GM19351 (cell line): ENCODE measurements at regions not wholly inside any gene's neighbourhood (a gene's known extent, or its start where the extent isn't known, plus 50 kb on each side); places are given as distances from the start of the nearest gene placed in this dataset.

ENCODE experiments used
- ATAC-seq: cut with Tn5 transposase; IDR thresholded peaks from one replicate; pipeline ENCODE4 v1.9.1; 2021; ENCODE audit warnings: mild to moderate bottlenecking, moderate library complexity; ENCODE audit not compliant: unreplicated experiment

DNA sequence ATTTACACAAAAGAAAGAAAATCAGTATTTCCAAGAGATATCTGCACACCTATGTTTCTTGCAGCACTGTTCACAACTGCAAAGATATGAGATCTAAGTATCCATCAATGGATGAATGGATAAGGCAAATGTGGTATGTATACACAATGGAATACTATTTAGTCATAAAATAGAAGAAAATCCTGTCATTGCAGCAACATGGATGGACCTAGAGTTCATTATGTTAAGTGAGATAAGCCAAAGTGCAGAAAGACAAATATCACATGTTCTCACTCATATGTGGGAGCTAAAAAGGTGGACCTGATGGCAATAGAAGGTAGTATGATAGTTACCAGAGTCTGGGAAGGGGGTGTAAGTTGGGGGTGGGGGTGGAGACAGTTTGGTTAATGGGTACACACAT is 1171.6 kb downstream of the SORCS1 start:
- no peak for ATAC-seq

GRCh38 chr10:105990529-105990928 is 1174.0 kb downstream of the SORCS1 start:
- no peak for ATAC-seq

- ATAC-seq, result no peak
Observed at GRCh38 chr10:105989995-105990394, 1174.5 kb downstream of the SORCS1 start.

DNA sequence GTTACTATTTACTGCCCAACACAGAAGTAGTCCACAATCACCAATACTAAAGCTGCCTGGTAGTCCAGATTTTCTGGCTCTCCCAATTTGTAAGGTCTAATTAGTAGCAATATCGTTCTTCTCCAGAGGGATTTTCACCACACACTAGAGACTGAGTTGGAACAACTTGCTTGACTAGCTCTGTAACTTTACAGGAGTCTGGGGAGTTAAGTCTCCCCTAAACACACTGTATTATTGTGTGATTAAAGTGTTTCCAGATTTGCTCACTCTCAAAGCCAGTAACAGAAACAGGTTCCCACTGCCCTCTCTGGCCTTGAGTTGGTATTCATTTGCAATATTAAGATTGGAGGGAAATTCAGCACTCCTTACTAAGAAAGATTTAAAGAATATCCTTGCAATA is 1175.7 kb downstream of the SORCS1 start:
- no peak for ATAC-seq

DNA sequence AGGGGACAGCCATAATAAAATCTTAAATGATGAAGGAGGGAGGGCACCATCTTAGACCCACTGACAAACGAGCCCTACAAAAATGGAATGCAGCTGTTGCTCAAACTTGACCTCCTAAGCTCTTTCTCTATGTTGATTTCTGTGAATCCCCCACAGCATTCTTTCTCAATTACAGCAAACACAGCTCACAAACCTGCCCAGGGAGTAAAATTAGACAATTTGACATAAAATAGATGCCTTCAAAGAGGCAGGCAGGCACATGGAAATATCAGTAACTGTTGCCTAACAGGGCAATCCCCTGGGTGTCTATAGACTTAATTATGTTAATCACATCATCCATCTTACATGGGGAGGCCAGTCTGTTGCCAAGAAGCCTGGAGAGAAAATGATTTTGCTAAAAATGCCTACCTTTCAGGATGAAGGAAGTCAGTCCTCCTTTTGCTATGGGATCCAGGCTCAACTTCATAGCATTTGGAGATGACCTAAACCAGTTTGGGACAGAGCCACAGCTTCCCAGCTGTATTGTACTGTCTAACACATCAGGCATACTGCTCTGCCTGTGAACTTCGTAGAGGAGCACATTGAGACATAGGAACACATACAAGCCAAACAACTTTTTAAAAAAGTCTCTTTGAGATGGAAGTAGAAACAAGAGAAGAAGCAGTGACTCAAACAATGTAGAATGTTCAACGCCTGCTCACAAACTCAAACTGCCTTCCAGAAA is 1177.4 kb downstream of the SORCS1 start:
- no peak for ATAC-seq

- no peak for ATAC-seq
Observed at GRCh38 chr10:105986486-105986885, 1178.0 kb downstream of the SORCS1 start.

DNA sequence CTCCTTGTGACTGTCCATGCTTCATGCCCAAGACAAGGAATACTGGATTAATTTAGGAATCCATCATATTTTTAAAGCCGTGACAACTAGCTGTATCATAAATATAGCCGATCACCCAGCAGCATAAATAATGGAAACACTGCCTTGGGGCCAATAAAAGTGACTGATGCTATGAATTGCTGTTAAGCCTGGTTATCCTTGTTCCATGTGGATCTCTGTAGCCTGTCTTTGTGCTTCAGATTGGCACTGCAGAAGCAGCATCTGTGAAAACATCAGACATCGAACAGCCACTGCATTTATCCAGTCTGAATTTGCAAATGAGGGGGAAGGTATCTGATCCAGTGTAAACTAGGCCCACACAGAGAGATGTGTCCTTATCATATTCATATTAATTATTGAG is 1181.8 kb downstream of the SORCS1 start:
- ATAC-seq, result no peak

- no peak for ATAC-seq
Observed at GRCh38 chr10:105981679-105982078, 1182.8 kb downstream of the SORCS1 start.

DNA sequence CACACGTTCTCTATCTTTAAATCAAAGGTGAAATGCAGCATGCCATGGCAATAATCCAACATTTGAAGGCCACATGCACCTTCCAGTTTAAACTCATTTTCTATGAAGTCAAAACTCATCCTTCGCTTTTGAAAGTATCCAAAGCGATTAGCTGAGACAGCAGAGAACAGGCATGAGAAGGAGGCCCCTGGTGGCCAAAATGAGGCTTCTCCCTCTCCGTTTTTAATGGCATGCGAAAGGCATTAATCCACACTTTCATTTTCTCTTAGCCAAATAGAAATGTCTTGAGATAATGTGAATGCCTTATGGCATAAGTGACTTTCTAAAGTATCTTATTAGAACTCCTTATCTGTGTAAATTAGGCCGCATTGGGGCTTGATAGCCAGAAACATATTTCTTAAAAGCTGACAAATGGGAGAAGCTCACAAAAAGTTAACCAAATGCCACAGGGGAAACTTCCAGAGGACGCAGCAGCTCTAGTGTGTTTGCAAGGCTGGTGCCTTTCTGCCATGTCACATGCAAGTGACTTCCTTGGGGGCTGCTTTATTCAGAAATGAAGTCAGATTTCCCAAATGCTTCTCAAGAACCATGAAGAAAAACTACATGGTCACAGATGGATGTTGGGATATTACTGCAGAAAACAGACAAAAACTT is 1189.6 kb downstream of the SORCS1 start:
- no peak for ATAC-seq

- no peak for ATAC-seq
Observed at GRCh38 chr10:105973902-105974301, 1190.6 kb downstream of the SORCS1 start.

DNA sequence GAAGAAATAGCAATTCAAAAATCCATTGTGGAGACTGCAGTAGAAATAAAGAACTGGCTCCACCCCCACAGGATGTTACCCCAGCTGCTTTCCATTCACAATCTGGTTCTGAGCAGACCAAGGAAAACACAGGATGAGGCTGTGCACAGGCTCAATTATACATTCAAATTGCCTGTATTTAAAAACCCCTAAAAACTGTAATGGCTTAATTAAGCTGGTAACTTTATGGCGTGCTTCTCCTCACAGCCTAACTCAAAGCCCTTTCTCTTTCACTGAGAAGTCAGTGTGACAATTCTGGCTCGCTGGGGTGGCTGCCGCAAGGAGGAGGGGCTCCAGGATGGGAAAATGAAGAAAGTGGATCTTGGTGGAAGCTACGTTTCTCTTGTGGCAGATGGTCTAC is 1191.1 kb downstream of the SORCS1 start:
- no peak for ATAC-seq

DNA sequence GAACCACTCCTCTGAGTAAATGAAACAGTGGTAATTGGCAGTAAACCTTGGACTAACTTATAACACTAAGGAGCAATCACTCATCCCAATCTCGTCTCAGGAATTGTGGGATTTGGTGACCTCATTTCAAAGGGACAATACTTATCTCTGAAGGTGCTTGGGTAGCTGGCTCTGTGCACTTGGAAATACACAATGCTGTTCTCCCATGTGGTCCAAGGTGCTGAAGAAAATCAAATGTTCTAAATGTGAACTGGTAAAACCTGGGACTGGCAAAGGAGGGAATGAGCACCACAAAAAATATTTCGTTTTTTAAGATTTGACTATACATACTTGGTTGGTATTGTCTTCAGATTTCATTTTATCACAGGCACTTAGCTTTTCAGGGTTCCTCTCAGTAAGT is 1193.0 kb downstream of the SORCS1 start:
- ATAC-seq, result no peak

- ATAC-seq, result no peak
Observed at GRCh38 chr10:105969884-105970377, 1194.6 kb downstream of the SORCS1 start.

GRCh38 chr10:105968666-105969065 is 1195.8 kb downstream of the SORCS1 start:
- ATAC-seq, result no peak

GRCh38 chr10:105967256-105967655 is 1197.2 kb downstream of the SORCS1 start:
- no peak for ATAC-seq

DNA sequence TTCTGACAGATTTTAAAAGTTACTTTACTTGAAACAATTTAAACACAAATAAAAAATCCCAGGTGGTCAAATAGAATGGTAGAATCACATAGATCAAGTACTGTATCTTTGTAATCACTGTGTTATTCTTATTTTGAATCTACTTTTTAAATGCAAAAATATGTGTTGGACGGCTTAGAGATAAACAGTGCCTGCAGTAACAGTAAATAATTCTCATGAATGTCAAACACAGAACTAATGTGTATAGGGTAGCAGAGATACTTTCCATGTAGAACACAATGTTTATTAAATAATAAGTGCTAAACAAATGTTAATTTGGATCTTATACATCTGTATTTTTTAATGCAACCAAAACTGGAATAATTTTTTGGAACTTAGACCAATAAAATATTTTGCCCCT is 1199.4 kb downstream of the SORCS1 start:
- ATAC-seq, result no peak

DNA sequence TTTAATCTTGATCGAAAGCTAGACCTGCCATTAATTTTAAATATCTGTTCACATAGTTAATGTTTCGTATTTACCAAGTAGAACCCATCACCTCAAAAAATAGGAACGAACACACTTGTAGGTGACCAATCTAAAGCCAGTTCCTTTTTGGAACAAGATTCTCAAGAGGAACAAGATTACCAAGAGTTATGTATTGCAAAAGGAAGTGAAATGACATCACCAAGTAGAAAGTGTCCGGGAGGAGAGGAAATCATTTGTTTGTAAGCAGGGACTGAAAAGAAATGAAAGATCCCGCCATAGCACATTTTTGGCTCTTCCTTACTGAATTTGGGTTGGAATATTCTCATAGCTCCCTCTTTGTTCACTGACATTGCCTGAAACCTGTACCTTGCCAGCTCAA is 1200.5 kb downstream of the SORCS1 start:
- ATAC-seq, result no peak

- ATAC-seq, result no peak
Observed at GRCh38 chr10:105963334-105963884, 1201.1 kb downstream of the SORCS1 start.

DNA sequence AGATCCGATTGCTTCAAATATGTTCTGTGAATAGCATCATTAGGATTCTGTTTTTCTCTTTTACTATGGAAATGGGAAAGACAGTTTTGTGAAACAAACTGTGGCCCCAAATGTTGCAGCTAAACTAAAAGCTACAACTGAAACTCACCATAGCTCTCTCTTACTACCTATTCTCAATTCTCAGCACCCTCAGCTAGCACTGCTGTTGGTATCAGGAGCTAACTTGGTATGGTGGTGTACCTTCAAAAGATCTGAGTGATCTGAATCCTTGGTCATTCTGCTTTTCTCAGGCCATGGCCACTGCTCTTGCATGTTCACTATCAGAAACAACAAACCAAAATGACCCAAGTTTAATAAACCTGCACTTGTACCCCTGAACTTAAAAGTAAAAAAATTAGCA is 1208.0 kb downstream of the SORCS1 start:
- ATAC-seq, result no peak

DNA sequence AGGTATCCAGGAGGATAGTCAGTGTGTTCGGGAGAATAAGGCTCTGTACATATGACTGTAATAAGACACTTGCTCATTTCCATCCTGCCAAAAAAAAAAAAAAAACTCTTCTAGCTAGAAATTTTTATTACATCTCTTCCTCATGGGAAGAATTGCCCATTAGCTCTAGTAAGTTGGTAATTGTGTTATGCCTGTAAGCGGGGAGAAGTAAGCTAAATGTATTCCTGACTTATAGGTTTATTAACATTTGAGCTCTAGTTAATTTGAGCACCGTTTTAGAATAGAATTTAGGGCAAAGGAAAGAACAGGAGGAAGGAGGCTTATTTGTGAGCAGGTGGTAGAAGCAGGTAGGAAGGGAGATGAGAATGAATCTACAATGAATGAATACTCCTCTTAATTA is 1210.6 kb downstream of the SORCS1 start:
- ATAC-seq, result no peak

DNA sequence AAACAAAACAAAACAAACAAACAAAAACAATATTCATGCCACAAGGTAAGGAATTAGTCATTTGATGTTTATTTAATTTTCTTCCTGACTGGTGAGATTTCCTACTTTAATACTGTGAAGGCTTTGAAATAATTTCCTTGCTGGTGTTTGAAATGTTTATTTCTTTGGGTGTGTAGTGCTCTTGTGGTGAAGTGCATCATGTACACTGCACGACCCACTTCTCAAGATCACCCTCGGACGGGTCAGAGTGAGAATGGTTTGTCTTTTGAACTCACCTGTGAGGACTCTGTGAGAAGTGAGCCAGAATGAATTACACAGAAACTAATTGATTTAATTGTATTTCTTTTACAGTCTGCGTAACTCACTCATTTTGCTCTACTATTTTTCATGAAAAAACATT is 1211.5 kb downstream of the SORCS1 start:
- ATAC-seq, result no peak

- peak; percentile 92 for ATAC-seq
Observed at GRCh38 chr10:105952153-105952552, 1212.4 kb downstream of the SORCS1 start.
